PC-9 (cell line): ENCODE measurements at regions not wholly inside any gene's neighbourhood (a gene's known extent, or its start where the extent isn't known, plus 50 kb on each side); places are given as distances from the start of the nearest gene placed in this dataset.

Source experiments
- BruUV-seq: library from RNA; stranded (reverse); fragments of 400-500 nt; replicated peaks from 2 replicates; lab custom pipeline; 2021; lab: Mats Ljungman, UMichigan
- CTCF ChIA-PET: fragments of 300-600 bp; sonication (Branson Sonifier 250); formaldehyde crosslinking; loops from one replicate; lab custom pipeline; 2022; ENCODE audit warnings: antibody characterized with exemption; lab: Charles Lee
- POLR2A ChIA-PET: fragments of 300-600 bp; sonication (Branson Sonifier 250); formaldehyde crosslinking; loops from one replicate; lab custom pipeline; 2022; ENCODE audit warnings: antibody characterized with exemption; ENCODE audit not compliant: unreplicated experiment; lab: Charles Lee
- DNase-seq, 2 experiments: peaks; one replicate each; pipeline versions ENCODE4 v3.0.0 to v3.0.0-alpha.2; 2015 to 2022; ENCODE audit warnings: mixed read lengths in 1 of 2
- H2AFZ ChIP-seq: fragments of 200-600 bp; sonication (generic); 2 replicates; pipeline ENCODE4 v1.8.1; 2017; ENCODE audit warnings: antibody characterized with exemption
- H3F3A ChIP-seq: fragments of 200-600 bp; sonication (generic); 2 replicates; pipeline ENCODE4 v1.8.1; 2017; ENCODE audit warnings: antibody characterized with exemption, mild to moderate bottlenecking, low read depth; ENCODE audit not compliant: insufficient read depth
- H3K27ac ChIP-seq: fragments of 200-600 bp; sonication (generic); 2 replicates; pipeline ENCODE4 v1.6.1; 2016; ENCODE audit warnings: mixed run types
- H3K27me3 ChIP-seq: fragments of 200-600 bp; sonication (generic); 2 replicates; pipeline ENCODE4 v1.6.1; 2016; ENCODE audit warnings: low read depth, mixed run types; ENCODE audit not compliant: insufficient read depth
- H3K36me3 ChIP-seq: fragments of 200-600 bp; sonication (generic); 2 replicates; pipeline ENCODE4 v1.6.1; 2016; ENCODE audit warnings: low read depth, mixed run types
- H3K4me1 ChIP-seq: fragments of 200-600 bp; sonication (generic); replicated peaks from 2 replicates; pipeline ENCODE4 v1.6.1; 2016; ENCODE audit warnings: mixed run types; ENCODE audit not compliant: insufficient read depth
- H3K4me2 ChIP-seq: fragments of 200-600 bp; sonication (generic); 2 replicates; pipeline ENCODE4 v1.6.1; 2017; ENCODE audit warnings: mixed run types
- H3K4me3 ChIP-seq: fragments of 200-600 bp; sonication (generic); 2 replicates; pipeline ENCODE4 v1.6.1; 2016; ENCODE audit warnings: mixed run types
- H3K79me2 ChIP-seq: fragments of 200-600 bp; sonication (generic); 2 replicates; pipeline ENCODE4 v1.6.1; 2017; ENCODE audit warnings: low read depth, mixed run types
- H3K9me2 ChIP-seq: fragments of 200-600 bp; sonication (generic); 2 replicates; pipeline ENCODE4 v1.8.1; 2017; ENCODE audit warnings: mild to moderate bottlenecking; ENCODE audit not compliant: insufficient read depth
- H3K9me3 ChIP-seq: fragments of 200-600 bp; sonication (generic); 2 replicates; pipeline ENCODE4 v1.8.1; 2016; ENCODE audit warnings: low read depth; ENCODE audit not compliant: insufficient read depth
- H4K20me1 ChIP-seq: fragments of 200-600 bp; sonication (generic); 2 replicates; pipeline ENCODE4 v1.8.1; 2017; ENCODE audit not compliant: insufficient read depth
- CTCF ChIP-seq: fragments of 200-600 bp; sonication (generic); conservative IDR thresholded peaks from 2 replicates; pipeline ENCODE4 v1.6.1; 2017; ENCODE audit warnings: mixed run types, antibody characterized with exemption, mild to moderate bottlenecking, moderate library complexity
- EZH2 ChIP-seq: fragments of 200-600 bp; sonication (generic); IDR thresholded peaks from 2 replicates; pipeline ENCODE4 v1.8.0; 2017; ENCODE audit warnings: antibody characterized with exemption, low read depth
- intact Hi-C: fragments of 100-400 bp; cut with micrococcal nuclease; formaldehyde crosslinking; loops from one replicate; pipeline ENCODE4 v1.10.0; 2022; ENCODE audit not compliant: unreplicated experiment

- no peak overlapping the region for H3K4me2 ChIP-seq
- H2AFZ ChIP-seq = no peak overlapping the region
- H3K4me3 ChIP-seq = no peak overlapping the region
- H3K4me1 ChIP-seq = no peaks in the 10 kb centered on the region
- CTCF ChIA-PET = no interaction called here
- no peaks in the 10 kb centered on the region for H3K79me2 ChIP-seq
- no peak for TF ChIP-seq EZH2
- TF ChIP-seq CTCF = no peak
- H3K27me3 ChIP-seq = no peaks in the 10 kb centered on the region
- BruUV-seq = no TSS peak
- no peaks in the 10 kb centered on the region for H4K20me1 ChIP-seq
- no peaks in the 10 kb centered on the region for H3K36me3 ChIP-seq
- DNase-seq = no peak
- H3F3A ChIP-seq = no peaks in the 10 kb centered on the region
- H3K9me3 ChIP-seq = no peaks in the 10 kb centered on the region
- H3K9me2 ChIP-seq = no peaks in the 10 kb centered on the region
- intact Hi-C loops = no loop called here
- POLR2A ChIA-PET = no interaction called here
- H3K27ac ChIP-seq = no peak overlapping the region
These were observed 794.3 kb upstream of the NOVA1 start for GRCh38 chr14:27392153-27392552.

GRCh38 chr14:27409944-27410343 is 812.1 kb upstream of the NOVA1 start:
- Histone ChIP-seq H3K79me2 (no peaks in the 10 kb centered on the region), H3K4me2 (no peak overlapping the region), H2AFZ (no peak overlapping the region), H3K4me3 (no peak overlapping the region), H3K4me1 (no peaks in the 10 kb centered on the region), H3K9me2 (no peaks in the 10 kb centered on the region), H4K20me1 (no peaks in the 10 kb centered on the region), H3K27me3 (no peaks in the 10 kb centered on the region), H3K9me3 (no peaks in the 10 kb centered on the region), H3F3A (no peaks in the 10 kb centered on the region), H3K27ac (no peak overlapping the region), H3K36me3 (no peaks in the 10 kb centered on the region)
- POLR2A ChIA-PET = no interaction called here
- BruUV-seq = no TSS peak
- no peak for DNase-seq
- no peak for TF ChIP-seq CTCF
- no peak for TF ChIP-seq EZH2
- CTCF ChIA-PET = interaction anchor here (0.6 kb wide), 1 partner anchor 12 kb away, joined by 4 read pairs; no protein-coding TSS in a partner anchor
- intact Hi-C loops = no loop called here

GRCh38 chr14:27410981-27411380 is 813.1 kb upstream of the NOVA1 start:
- Histone ChIP-seq H3F3A (no peaks in the 10 kb centered on the region), H3K79me2 (no peaks in the 10 kb centered on the region), H3K9me2 (no peaks in the 10 kb centered on the region), H2AFZ (no peak overlapping the region), H3K36me3 (no peaks in the 10 kb centered on the region), H3K9me3 (no peaks in the 10 kb centered on the region), H3K27me3 (no peaks in the 10 kb centered on the region), H3K27ac (no peak overlapping the region), H3K4me3 (no peak overlapping the region), H4K20me1 (no peaks in the 10 kb centered on the region), H3K4me1 (no peaks in the 10 kb centered on the region), H3K4me2 (no peak overlapping the region)
- BruUV-seq = no TSS peak
- CTCF ChIA-PET = no interaction called here
- no peak for DNase-seq
- POLR2A ChIA-PET = no interaction called here
- intact Hi-C loops = no loop called here
- TF ChIP-seq EZH2 (no peak), CTCF (no peak)
